GM21447 (cell line): ENCODE measurements at regions not wholly inside any gene's neighbourhood (a gene's known extent, or its start where the extent isn't known, plus 50 kb on each side); places are given as distances from the start of the nearest gene placed in this dataset.
A peak's percentile ranks its signal among the peaks of the same experiment; 100 is the strongest.

Experiments
- ATAC-seq: cut with Tn5 transposase; IDR thresholded peaks from one replicate; pipeline ENCODE4 v1.9.1; 2021; ENCODE audit not compliant: unreplicated experiment

DNA sequence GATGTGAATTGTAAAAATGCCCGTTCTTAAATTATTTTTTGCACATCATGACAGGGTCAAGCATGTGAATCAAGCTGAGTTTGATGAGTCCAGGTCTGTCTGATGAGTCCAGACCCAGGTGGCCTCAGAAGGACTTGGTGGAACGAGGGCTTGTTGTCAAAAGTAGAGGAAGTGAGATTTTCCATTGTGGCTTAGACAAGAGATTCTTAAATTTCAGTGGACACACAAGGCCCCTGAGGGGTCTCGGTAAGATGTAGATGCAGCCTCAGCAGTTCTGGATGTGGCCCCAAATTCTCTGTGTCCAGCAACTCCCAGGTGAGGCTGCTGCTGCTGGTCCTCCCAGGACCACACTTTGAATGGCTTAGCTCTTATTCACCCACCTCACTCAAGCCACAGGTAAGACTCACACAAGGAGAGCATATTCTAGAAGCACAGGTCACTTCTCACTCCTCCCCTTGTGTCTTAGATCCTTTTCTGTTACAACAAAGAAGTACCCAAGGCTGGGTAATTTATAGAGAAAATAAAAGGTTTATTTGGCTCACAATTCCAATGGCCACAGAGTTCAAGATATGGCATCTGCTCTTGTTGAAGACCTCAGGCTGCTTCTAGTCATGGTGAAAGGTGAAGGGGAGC, 98.8 kb downstream of the GGTLC2 start:
- ATAC-seq: no peak

DNA sequence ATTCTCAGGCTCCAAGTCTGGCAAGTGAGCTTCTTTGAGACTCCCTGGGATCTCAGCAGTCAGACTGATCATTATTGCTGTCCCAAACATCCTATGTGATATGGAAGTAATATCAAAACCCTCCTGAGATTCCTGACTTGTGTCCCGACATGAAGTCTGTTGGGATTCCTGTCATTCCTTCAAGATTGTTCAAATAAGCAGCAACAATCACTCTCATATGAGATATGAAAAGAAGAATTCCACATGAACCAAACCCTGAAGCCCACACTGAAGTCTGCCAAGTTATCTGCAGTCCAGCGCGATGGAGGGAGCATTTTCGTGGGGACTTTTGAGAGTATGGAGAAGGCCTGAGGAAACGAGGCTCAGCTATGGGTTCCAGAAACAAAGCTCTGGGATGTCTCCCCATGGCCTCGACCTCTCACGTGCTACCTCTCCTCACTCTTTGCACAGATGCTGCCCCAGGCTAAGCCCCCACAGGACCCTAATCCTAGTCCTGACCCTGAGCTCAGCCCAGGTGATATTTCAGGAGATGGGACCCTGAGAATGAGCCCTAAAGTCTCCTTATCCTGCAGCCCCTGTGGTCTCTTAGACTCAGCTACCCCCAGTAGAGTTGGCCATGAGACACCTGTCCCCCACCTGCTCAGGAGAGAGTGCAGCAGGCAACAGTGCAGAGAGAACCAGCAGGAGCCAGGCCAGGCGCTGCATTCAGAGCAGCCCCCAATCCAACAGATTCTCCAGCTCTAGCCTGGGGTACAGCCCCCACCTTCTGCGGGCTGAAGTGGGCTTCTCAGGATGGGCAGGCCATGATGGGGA, 100.2 kb downstream of the GGTLC2 start:
- ATAC-seq: no peak

DNA sequence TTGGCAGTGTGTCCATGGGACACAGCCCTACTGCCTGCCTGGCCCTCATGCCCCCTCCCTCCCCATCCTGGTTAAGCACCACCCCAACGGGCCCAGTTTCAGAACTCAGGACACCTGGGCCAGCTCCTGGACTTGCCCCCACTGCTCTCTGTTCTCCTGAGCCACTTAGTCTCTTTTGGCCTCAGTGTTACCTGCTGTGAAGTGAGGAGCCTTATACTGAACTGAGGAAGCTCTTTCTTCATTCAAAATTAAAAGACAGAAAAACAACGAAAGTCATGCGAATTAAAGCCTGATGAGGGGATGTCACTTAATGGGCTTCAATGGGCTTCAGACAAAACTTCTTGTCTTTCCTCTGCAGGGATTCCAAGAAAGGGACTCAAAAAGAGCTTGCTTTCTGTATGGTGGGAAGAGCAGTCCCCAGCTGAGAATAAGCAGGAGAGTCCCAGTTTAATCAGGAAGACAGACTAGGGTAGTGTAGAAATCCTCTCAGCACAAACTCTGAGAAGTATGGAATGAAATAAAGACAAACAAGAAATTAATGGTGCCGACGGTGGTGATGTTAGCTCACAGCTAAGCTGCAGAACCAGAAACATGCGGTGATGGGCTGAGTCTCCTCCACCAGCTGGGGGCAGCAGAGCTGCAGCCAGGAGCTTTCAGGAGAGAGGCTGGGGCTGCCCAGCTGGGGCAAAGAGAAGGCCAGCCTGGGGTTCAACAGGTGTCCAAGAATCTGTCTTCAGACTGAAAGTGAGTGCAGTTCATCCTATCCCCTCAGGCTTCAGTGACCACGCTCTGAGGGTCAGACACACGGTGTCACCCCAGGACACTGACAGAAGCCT, 101.0 kb downstream of the GGTLC2 start:
- ATAC-seq: peak; percentile 57

GRCh38 chr22:22746061-22746962, 101.9 kb downstream of the GGTLC2 start:
- ATAC-seq: peak; percentile 2

GRCh38 chr22:22746963-22747933, 102.8 kb downstream of the GGTLC2 start:
- no peak for ATAC-seq

- ATAC-seq: no peak
Observed at GRCh38 chr22:22748297-22748743, 103.9 kb downstream of the GGTLC2 start.

DNA sequence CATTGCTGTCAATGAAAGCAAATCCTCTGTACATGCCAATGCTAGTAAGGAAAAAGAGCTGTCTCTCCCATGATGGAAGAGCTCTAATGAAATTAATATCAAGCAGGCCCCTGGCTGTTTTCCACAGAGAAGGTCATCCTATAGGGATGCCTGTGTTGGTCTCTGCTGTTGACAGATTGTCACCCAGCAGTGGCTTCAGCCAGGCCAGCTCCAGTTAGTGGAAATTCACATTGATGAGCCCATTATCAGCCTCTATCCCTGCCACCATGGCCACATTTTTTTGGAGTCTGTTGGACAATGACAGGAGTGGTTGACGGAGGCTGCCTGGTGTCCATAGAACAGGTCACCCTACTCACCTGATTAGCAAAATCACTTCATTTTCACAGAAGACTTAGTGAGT, 104.3 kb downstream of the GGTLC2 start:
- no peak for ATAC-seq

DNA sequence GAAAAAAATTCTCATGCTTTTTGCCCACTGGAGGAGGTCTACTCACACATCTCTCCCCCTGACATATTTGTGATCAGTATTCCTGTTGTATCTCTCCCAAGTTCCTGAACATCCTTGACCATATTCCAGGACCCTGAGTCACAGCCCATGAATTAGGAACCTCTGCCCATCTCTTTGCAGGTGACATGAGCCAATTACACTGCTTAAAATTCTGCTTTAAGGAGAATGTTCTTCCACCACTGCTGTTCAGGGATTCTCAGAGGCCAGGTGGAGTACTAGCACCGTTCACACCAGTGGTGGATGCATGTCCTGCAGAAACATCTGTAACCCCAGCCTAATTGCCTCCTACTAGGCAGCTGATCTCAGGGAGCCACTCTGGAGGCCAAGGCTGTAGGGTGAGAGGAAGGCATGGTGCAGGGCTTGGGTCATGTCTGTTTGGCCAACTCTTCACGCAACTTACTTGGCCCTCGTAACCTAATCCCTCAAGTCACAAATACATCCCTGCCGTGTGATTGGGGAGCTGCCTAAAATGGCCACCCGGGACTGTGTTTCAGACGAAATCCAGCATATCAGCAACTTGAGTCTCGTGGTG, 104.8 kb downstream of the GGTLC2 start:
- no peak for ATAC-seq

DNA sequence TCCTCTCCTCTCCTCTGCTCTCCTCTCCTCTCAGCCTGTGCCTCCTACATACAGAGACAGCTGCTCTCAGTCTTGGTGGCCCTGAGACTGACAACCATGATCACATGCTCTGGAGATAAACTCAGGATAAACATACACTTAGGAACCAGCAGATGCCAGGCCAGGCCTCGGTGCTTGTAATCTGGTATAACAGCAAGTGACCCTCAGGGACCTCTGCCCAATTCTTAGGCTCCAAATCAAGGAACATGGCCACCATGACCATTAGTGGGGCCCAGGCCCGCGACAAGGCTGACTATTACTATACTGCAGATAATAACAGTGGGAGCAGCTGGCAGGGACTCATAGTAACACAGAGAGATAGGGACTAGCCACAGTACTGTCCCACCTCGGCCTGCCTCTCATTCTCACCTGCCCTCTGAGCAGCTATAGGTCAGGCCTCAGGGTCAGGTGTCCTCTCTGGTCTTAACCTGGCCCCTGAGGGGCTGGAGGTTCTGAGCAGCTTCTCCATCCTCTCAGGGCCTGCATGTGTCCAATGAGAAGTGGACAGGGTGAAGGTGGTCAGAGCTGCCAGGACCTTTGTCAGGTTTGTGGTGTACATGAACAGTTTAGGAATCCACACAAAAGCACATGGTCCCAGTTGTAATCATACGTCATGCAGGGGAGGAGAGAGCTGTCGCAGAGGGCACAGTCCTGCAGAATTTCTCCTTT, 106.1 kb downstream of the GGTLC2 start:
- ATAC-seq: no peak

DNA sequence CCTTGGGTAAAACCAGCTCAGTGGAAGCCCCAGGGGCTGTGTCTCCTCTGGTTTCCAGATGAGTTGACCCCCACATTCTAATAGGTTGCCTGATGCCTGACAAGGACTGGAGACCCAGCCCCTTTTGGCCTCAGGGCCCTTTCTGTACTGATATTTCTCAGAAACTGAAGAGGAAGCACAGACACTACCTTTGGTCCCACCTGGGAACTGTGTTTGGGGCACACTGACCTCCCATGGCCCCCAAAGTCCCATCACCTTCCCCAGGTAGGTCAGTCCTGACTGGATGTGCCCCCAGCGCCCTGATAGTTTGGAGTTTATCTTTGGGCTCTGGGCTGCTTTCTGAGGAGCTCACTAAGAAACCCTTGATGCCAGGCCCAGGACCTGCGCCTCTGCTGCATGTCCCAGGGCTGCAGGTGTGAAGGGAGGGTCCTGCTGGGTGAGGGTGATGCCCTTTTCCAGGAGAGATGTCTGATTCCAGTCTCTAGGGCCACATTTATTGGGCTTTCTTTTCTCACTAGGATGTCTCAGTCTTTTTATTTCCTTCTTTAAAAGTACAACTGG, 106.7 kb downstream of the GGTLC2 start:
- no peak for ATAC-seq

- ATAC-seq: no peak
Observed at GRCh38 chr22:22752199-22752555, 107.8 kb downstream of the GGTLC2 start.

DNA sequence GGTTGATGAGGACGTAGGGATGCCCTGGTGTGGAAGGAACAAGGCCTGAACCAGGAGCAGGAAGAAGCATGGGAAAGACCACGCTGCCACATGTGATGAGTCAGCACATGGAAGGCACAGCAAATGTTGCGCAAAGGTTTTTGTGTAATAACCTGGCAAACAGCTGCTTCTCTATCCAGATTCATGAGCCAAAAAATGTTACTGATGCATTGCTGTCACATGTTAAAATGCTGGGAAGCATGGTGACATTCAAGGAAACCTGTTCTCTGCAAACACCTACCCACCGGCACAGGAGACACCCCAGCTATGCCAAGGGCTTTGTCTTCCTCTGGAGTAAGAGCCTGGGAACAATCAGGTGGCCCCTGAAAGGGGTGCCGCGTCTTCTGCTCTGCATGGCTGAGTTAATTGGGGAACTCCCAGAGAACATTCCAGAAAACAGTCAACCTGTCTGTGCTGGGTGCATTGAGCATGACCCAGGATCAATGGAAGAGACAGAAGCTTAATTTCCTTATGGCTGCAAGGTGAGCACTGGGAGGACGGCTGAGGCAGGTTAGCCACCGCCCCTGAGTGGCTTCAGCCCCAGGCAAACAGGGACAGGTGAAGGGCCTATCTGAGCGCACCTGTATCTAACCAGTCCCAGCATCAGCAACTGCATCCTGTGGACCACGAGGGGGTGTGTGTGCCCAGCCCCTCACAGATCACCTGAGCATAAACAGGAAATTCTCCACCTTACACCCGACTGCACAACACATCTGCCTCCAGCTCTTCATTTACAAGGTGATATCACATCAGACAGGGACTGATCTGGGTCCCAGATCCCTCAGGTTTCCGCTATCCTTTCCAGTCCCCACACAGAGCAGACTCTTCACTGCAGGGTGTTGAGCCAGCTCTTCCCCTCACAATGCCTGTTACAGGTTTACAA, 108.4 kb downstream of the GGTLC2 start:
- ATAC-seq: no peak

DNA sequence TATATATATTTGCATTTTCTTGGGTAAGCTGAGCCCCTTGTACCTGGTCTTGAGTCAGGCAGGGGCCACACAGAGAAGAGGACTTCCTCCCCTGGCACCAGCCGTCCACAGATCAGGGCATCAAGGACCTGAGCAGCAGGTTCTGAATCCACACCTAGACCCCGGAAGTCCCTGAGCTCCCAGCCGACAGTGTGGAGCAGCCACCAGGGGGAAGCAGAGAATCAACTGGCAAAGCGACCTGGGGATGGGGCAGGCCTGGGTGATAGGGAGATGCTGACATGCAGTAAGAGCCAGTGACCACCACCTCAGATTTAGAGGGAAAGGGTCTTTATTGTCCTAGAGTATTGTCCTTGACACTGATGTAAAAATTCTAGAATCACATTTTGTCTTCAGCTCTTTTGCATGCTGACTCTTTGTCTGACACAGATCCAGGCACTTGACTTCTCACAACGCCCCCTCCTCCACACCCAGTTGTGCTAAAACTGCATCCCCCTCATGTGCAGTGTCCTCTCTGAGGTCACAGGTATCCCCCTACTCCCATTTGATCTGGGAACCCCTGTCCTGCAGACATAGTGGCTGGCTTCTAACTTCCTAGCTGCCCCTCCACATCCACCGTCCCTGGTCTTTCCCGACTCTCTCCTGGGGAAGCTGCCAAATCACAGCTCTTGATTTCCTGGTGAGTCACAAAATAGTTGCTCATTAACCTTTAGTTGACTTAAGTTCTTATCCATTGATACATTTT, 109.3 kb downstream of the GGTLC2 start:
- ATAC-seq: no peak

- ATAC-seq: no peak
Observed at GRCh38 chr22:22754268-22754657, 109.8 kb downstream of the GGTLC2 start.

GRCh38 chr22:22754961-22755777, 110.8 kb downstream of the GGTLC2 start:
- no peak for ATAC-seq

DNA sequence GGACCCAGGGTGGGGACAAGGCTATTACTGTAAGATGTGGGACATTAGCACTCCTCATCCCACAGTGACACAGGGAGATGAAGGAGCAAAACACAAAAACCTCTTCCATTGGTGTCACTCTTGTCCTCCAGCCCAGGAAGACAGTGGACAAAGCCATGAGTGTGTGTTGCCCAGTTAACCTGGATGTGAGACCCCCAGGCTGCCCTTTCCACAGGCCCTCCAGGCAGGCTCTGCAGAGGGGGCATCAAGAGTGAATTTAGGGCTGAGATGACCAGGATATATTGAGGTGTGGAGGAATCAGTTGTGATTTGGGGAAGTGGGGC, 111.3 kb downstream of the GGTLC2 start:
- no peak for ATAC-seq
